GM18870 (cell line): ENCODE measurements at regions not wholly inside any gene's neighbourhood (a gene's known extent, or its start where the extent isn't known, plus 50 kb on each side); places are given as distances from the start of the nearest gene placed in this dataset.

Experiments
- ATAC-seq: cut with Tn5 transposase; IDR thresholded peaks from one replicate; pipeline ENCODE4 v1.9.1; 2021; ENCODE audit warnings: moderate library complexity; ENCODE audit not compliant: unreplicated experiment

DNA sequence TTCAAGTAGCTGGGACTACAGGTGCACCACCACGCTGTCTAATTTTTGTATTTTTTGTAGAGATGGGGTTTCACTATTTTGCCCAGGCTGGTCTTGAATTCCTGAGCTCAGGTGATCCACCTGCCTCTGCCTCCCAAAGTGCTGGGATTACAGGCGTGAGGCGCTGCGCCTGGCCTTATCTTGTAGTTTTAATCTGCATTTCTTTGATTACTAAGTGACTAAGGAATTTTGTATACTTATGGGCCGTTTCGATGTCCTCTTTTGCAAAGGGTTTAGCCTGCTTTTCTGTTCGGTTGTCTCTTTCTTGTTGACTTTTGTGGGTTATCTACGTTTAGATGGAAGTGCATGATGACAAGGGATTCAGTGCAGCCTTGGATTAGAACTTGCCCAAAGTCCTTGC lies 500.6 kb downstream of the QKI start:
- ATAC-seq, result no peak

DNA sequence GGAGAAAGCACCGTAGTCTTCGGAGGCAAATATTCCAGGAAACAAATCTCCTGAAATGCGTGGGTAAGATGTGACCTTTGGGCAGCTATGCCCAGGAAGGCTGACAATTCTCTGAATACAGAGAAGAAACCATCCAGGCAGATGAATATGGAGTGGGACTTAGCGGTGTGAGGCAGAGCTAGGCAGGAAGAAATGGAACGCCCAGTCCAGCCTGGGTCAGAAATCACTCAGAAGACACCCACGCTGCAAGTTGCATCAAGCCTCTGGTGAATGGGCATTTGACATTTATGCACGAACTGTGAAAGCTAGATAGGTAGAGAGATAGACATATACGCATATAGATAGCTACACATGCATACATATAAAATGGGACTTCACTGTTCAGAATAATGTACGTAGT lies 498.5 kb downstream of the QKI start:
- no peak for ATAC-seq

DNA sequence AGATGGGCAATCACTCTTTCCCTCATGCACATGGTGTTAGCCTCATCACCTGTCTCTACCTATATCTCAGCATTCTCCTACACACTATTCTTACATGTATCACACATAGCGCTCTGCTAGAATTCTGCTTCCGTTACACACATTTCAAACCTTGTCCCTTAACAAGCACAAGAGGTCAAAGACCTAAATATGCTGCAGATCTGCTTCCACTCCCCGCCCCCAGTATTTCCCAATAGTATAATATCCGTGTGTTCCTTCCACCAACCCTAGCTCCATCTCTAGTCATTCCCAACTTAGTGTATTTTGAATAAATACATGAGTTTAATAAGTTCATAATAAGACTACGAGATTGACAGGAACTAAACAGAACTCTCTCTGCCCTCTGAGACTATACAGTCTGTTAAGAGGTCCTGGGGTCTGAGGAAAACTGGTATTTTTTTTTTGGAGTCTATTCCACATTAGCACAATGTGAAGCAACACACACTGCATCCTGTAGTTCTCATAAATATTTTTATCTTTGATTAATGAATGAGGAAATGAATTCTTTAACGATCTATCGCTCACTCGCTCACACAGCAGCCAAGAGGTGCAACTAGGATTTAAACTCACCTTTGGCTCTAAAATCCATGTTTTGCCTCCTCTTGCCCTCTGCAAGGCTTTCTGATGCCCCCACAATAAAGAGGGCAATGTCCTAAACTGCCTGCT lies 491.6 kb downstream of the QKI start:
- ATAC-seq, result no peak

DNA sequence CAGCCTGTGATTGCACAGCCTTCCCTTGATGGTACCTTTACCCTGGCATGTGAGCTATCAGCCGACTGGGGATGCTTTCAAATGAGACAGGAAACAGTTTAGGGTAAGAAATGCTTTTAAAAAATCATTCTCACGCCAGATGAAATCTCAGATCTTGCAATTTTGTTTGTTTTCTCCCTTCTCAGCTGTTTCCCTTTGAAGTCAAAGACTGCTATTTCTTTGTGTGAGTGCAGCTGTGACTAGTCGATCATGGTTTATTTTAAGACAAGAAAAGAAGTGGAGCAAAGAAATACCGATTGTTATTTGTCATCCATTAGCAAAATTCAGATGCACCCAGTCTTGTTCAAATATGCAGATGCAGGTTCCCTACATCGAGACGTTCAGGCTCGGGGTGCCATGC lies 489.7 kb downstream of the QKI start:
- no peak for ATAC-seq

DNA sequence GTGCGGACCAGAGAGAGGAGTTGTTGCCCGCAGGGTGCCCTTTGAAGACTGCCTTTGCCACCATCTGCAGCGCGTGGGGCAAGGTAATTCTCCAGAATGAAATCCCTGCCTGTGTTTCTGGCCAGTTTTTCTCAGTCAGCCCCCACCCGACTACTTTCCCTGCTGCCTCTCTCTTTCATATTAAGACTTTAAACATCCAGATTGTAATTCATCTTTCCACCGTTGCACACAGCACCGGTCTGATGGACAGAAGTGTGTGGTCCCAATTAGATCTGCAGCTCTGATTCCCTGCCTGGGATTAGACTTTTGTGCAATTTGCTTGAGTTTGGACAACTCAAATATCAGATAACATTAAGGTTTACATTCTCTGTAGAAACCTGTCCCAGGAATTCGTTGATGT lies 489.0 kb downstream of the QKI start:
- ATAC-seq, result no peak

DNA sequence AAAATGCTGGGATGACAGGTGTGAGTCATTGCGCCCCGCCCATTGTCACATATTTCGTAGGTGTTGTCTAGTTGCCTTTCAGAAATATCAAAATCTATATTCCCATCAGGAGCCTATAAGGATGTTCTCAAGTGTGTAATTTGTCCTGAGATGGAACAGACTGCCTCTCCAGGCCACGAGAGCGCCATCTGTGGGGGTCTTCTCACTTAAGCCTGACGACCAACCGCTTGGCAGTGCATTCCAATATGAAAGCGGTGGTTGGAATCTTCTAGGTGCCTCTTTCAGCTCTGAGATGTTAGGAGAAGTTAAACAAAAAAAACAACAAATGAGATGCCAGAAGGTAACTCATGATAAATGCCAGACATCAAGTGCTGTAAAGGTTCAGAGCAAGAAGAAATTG lies 488.5 kb downstream of the QKI start:
- ATAC-seq, result no peak

DNA sequence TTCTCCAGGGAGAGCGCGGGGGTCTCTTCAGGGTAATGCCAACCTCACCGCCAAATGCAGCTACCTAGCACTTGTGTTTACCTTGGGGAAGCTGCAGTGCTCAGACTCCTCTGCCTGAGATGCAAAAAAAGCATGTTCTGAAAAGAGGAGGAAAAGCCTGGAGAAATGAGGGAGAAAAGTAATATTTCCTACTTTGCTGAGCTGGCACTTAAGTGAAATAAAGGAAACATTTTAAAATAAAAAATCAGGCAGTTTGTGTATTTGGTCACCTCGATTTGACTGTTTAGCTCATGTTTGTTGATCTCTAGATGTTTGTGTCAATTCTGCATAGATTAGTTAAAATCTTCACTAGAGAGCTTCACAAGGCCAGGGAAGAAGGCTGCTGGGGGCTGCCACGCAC lies 487.2 kb downstream of the QKI start:
- ATAC-seq, result no peak

DNA sequence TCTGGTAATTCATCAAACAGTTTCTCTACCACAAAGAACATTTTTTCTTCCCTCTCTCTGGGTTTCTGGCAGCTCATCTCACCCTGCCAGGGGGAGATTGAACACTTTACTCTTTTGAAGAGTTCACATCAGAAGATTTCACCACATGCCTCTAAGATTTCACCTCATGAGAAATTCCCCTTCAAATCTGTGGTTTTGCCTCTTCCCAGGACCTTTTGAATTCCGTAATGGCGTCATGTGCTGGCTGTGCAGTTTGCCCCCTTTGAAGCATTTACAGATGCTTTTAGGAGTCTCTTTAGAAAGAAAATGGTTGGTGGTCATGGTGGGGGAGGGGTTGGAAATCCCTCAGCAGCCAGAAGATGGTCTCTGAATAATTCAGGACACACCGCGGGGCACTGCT lies 486.1 kb downstream of the QKI start:
- no peak for ATAC-seq

DNA sequence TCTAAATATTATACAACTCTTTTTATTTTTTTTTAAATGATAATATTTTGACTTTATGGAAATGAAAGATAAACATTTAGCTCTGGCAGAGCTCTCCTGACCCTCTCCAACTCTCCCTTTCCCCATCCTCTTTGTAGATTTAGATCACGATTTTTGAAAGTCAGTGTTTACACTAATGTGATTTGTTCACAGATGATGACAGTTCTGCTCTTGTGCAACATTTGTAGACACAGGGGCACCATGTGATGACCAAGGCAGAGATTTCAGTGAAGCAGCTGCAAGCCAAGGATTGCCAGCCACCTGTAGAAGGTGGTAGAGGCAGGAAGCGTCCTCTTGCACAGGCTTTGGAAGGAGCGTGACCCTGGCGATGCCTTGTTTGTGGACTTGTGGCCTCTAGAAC lies 483.2 kb downstream of the QKI start:
- no peak for ATAC-seq

DNA sequence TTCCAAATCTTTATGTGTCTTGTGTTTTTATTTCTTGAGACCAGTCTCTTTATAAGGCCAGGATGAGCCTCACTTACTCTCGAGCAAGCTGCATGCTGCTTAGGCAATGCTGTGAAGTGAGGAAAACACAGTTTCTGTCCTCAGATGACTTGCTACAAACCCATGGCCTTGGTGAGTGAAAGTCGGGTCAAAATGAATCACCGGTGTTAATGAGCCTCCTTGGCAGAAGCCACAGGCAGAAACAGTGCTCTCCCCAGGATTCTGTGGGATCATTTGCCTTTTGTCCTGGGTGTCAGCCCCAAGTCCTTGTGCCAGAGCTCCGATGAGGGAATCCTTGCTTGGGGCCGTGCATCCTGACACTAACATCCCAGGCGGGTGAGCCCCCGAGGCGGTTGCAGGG lies 482.5 kb downstream of the QKI start:
- ATAC-seq, result no peak

DNA sequence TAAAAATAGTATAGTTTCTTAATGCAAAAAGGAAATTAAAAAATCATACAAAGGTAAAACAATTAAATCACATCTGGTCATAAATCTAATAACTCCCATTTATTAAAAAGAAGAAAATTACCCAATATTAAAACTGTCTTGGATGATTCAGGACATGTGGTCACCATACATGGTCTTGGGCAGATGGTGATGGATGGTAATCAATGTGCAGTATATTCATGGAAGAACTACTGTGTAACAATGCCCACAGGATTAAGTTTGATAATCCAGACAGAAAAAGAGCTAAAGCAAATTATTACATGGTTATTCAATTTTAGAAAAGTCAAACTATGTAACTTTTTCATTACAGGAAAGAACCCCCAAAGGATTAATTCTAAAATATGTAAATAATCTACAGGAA lies 480.6 kb downstream of the QKI start:
- no peak for ATAC-seq

DNA sequence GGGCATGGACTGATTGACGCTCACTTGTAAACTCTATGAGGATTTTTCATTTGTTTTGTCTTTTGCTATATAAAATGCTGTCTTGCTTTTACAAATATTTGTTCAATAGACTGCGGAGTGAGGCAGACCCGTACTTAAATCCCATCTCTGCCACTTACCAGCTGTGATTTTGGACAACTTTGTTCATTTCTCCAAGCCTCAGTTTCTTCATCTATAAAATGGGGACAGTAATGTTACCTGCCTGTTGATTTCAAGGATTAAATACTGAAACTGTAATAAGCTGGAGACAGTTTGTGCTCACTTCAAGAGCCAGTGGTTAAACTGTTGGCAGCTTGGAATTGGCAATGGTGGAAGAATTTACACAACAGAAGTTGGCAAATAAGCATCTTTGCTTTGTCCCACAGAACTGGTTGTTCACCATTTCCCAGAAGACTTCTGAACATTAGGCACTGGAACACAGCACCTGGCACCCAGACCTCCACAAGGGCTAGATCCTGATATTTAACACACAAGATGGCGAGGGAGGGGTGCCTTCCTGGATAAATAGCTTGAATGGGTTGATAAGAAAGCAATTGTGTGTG lies 479.2 kb downstream of the QKI start:
- no peak for ATAC-seq

DNA sequence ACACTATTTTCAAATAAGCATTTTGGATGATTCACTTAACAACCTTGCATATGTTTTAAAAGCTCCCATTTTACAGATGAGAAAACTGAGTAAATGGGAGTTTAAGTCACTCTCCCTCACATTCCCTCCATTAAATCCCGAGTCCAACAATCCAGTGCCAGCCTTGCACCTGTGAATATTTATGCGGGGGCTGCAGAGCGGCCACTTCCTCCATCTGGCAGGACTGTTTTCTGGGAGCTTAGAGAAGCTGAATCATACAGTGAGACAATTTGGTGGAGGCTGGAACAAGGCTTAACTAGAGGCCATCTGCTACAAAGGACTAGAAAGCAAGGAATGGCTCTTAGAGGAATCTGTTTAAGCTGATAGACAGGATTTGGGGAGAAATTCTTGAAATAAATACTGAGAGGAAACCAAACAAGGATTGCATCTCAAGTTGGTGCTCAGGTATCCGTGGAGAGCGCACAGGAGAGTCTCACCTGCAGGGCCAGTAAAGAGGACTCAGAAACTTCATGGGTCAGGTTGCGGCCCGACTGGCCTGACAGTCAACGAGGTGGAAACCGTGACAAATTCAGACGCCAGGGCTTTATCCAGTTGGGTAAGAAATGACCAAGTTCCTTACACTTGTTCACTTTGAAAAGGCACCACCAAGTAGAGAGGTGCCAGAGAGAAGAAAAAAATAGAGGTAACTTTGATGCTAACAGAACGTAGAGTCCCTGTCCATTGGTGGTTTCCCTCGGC lies 478.5 kb downstream of the QKI start:
- ATAC-seq, result no peak

DNA sequence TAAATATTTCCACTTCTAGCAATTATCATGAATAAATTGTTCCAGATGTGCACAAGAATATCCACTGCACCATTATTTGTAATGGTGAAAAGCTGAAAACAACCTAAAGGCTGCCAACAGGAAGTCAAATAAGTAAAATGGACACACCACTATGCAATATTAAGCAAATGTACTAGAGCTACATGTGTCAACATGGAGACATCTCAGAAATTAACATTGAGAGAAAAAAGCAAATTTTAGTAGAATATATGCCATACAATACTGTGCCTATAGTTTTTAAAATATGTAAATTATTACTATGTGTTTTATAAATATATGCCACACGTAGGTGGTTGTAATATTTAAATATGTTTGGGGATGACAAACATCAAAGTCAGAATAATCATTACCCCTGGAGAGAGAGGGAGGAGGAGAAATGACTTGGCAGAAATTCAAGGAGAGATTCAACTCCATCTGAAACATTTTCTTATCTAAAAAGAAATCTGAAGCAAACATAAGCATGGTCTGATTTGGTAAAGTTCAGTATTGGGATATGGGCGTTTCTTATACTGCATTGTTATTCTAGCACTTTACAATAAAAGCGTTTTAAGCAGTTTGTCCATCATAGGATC lies 475.5 kb downstream of the QKI start:
- no peak for ATAC-seq

DNA sequence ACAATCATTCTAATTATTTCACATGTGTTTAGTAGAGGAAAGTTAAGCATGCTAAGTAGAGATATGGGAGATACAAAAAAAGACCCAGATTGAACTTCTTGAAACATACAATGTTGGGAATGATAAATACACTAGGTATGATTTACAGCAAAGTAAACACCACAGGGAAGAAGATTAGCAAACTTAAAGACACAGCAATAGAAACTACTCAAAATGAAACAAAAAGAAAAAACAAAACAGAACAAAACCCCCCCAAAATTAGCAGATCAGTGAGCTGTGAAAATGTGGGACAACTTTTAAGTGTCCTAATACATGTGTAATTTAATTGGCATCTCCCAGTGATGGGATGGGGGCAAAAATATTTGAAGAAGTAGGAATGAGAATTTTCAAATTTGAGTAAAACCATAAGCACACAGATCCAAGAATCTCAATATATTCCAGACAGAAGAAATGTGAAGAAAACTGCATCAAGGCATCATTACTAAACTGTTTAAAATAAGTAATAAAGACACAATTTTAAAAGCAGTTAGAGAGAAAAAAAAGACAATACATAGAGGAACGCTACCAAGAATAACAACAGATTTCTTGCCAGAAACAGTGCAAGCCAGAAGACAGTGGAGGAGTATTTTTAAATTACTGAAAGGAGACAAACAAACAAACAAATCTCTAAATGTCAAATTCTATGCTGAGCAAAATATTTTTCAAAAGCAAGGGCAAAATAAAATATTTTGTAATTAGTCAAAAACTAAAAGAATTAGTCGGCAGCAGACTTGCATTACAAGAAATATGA lies 473.7 kb downstream of the QKI start:
- ATAC-seq, result no peak

DNA sequence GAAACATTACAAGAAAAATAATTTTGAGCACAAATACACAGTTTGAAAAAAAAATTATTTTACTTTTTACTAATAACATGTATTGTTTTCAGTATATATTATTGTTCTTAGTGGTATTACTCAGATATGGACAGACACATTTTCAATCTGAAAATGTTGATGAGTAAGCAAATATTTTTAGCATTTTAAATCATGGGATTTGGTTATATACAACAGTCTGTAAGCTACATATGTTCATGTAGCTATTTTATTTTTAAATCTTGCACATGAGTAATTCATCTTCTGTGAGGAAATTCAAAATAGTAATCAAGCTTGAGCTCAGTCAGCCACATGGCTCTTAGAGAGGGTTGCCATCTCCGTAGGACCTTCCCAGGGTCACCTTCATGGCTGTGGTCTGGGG lies 471.9 kb downstream of the QKI start:
- no peak for ATAC-seq

DNA sequence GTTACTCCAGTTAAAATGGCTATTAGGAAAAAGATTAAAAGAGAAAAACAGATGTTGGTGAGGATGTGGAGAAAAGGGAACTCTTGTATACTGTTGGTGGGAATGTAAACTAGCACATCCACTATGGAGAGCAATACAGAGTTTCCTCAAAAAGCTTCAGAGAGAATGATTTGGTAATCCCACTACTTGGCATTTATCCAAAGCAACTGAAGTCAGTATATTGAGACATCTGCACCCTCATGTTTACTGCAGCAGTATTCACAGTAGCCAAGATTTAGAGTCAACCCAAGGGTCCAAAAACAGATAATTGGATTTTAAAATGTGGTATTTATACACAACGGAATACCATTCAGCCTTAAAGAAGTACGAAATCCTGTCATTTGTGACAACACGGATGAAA lies 469.5 kb downstream of the QKI start:
- ATAC-seq, result no peak

DNA sequence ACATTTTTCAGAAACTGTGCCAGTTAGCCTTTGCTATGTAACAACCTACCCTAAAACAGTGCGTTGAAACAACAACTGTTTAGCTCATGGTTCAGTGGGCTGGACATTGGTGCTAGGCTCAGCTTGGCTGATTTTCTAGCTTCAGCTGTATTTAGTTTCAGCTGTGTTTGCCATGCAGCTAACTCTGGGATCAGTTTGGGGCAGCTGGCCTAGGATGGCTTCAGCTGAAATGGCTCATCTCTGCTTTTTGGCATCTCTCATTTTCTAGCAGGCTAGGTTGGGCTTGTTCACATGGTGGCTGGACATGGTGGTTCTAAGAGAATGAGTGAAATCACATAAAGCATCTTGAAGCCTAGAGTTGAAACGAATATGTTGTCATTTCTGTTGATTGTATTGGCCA lies 464.2 kb downstream of the QKI start:
- ATAC-seq, result no peak

DNA sequence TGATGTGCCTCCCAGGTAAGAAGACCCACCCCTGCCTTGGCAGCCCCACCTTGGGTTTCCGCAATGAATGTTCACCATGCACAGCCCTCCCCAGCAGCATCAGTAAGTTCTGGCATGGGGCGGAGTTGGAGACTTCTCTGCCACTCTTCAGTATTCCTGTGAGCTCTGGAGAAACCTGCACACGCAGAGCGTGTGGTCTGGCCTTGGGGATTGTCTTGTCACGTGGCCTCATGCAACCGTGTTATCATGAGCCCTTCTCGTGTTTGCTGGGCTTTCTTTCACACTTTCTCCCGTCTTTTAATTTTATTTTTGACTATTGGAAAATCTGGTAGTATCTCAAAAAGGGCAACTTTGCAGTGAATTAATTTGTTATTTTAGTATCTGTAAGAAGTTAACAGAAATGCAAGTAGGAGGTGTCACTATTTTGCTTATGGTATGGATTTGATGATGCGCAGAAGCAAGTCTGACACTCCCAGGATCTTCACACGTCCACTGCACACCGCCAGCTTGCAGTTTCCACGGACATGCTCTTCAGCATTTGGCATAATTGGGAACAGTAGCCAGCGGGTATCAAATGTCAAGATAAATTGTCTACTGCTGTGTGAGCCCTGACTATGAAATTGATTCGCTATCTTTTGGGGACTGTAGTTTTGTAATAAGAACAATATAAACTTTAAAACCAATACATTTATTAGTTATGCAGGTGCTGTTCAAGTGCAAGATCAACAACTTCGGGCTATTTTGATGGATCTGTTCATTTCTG lies 463.5 kb downstream of the QKI start:
- ATAC-seq, result no peak

DNA sequence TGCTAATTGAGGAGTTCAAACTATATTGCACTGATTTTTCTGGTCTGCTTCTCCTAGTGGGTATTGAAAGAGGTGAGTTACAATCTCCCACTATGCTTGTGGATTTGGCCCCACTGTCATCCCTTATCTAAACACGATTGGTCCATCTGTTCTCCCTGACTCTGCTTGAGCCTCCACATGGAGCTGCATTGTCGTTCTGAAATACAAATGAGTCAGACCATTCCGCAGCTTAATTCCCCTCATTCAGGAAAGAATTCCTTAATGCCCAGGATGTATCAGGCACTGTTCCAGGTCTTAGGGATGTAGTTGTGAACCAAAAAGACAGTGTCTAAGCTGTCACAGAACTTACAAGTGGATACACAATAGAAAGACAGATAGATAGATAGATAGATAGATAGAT lies 461.9 kb downstream of the QKI start:
- no peak for ATAC-seq

DNA sequence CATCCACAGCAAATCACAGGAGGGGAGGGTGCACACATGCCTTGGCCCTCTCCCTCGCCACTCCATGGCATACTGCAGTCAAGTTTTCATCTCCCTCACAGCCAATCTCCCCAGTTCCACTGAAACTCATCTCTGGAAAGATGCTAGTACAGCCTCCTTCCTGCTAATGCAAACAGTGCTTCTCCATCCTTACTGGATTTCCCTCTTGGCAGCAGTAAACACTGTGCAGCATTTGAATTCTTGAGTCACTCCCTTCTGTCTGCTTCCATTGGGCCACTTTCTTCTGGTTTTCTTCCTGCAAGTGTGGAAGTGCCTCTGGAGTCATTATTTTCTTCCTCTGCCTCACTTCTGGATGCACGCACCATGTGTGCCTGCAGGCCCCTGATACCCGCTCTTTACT lies 460.3 kb downstream of the QKI start:
- no peak for ATAC-seq
